HL-60 (cell line): ENCODE measurements at regions not wholly inside any gene's neighbourhood (a gene's known extent, or its start where the extent isn't known, plus 50 kb on each side); places are given as distances from the start of the nearest gene placed in this dataset.

ENCODE experiments used
- DNase-seq, 2 experiments: peaks; one replicate each; pipeline ENCODE4 v3.0.0-alpha.2; 2010 to 2020; ENCODE audit warnings: low read depth in 1 of 2, low spot score in 1 of 2
- H3K27ac ChIP-seq: fragments of 250-450 bp; sonication (Bioruptor Pico); replicated peaks from 2 replicates; pipeline ENCODE4 v1.5.1; 2020; ENCODE audit warnings: mild to moderate bottlenecking, moderate library complexity
- H3K27me3 ChIP-seq: fragments of 250-450 bp; sonication (Bioruptor Pico); 2 replicates; pipeline ENCODE4 v1.5.1; 2021; ENCODE audit warnings: mild to moderate bottlenecking, moderate library complexity; ENCODE audit not compliant: insufficient read depth, poor library complexity, severe bottlenecking
- H3K4me3 ChIP-seq: replicated peaks from 2 replicates; pipeline ENCODE4 v1.5.1; 2011; ENCODE audit warnings: mild to moderate bottlenecking, control low read depth, low read length; ENCODE audit not compliant: insufficient read depth
- CTCF ChIP-seq: IDR thresholded peaks from one replicate; pipeline ENCODE4 v1.5.1; 2011; ENCODE audit warnings: low read length, control low read depth, inconsistent platforms; ENCODE audit not compliant: insufficient read depth
- GABPA ChIP-seq: IDR thresholded peaks from 2 replicates; pipeline ENCODE4 v1.6.1; 2012; ENCODE audit warnings: low read depth
- POLR2AphosphoS5 ChIP-seq: IDR thresholded peaks from 2 replicates; pipeline ENCODE4 v1.6.1; 2012; ENCODE audit warnings: low read depth
- REST ChIP-seq: IDR thresholded peaks from 2 replicates; pipeline ENCODE4 v1.6.1; 2012; ENCODE audit warnings: low read depth; ENCODE audit not compliant: insufficient replicate concordance
- SPI1 ChIP-seq: IDR thresholded peaks from 2 replicates; pipeline ENCODE4 v1.6.1; 2012; ENCODE audit warnings: low read depth, mild to moderate bottlenecking, borderline replicate concordance

- Histone ChIP-seq H3K27me3 (no peaks in the 10 kb centered on the region), H3K4me3 (no peak overlapping the region)
- TF ChIP-seq POLR2AphosphoS5, result no peak
- no peak for TF ChIP-seq SPI1
- TF ChIP-seq GABPA, result no peak
- no peak for TF ChIP-seq CTCF
- TF ChIP-seq REST, result no peak
These were observed 197.8 kb upstream of the SORCS1 start for GRCh38 chr10:107362306-107362705.

DNA sequence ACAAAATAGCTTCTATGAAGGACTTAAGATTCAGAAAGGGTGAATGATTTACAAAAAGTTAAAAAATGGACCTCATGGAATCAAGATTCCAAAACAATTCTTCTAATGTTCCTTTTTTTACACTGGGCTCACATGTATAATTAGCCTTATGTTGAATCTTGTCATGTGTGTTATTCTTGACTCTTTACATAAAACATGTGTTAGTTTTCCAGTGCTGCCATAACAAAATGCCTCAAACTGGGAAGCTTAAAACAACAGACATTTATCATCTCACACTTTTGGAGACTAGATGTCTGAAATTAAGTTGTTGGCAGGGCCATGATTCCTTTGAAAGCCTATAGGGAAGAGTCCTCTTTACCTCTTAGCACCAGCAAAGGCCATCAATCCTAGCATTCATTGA lies 192.5 kb upstream of the SORCS1 start:
- H3K27me3 ChIP-seq, result no peaks in the 10 kb centered on the region
- no peak overlapping the region for H3K27ac ChIP-seq
- DNase-seq, result no peak
- no peak for TF ChIP-seq SPI1
- no peak for TF ChIP-seq CTCF
- TF ChIP-seq POLR2AphosphoS5, result no peak
- TF ChIP-seq REST, result no peak
- no peak for TF ChIP-seq GABPA
- H3K4me3 ChIP-seq, result no peak overlapping the region

More at GRCh38 chr10:107362306-107362705, 197.8 kb upstream of the SORCS1 start:
- DNase-seq, result no peak
- H3K27ac ChIP-seq, result no peak overlapping the region

GRCh38 chr10:107356396-107356795 lies 191.9 kb upstream of the SORCS1 start:
- TF ChIP-seq CTCF (no peak), SPI1 (no peak), POLR2AphosphoS5 (no peak), GABPA (no peak), REST (no peak)
- Histone ChIP-seq H3K27ac (no peak overlapping the region), H3K4me3 (no peak overlapping the region), H3K27me3 (no peaks in the 10 kb centered on the region)
- DNase-seq, result no peak
